Adrenal gland (tissue), 5 donors: ENCODE measurements at regions not wholly inside any gene's neighbourhood (a gene's known extent, or its start where the extent isn't known, plus 50 kb on each side); places are given as distances from the start of the nearest gene placed in this dataset.

Source experiments
- POLR2A ChIP-seq, 2 donors: fragments of 450-650 bp; IDR thresholded peaks; one replicate each; pipeline ENCODE4 v1.6.1; 2017; ENCODE audit warnings: antibody characterized with exemption in 2 of 2, mild to moderate bottlenecking in 2 of 2, moderate library complexity in 1 of 2
- TF ChIP-seq, protein P1 (sequence below), 6 experiments: fragments of 450-650 bp in 4 of 6; fragments of 200-600 bp in 2 of 6; sonication (generic) in 1 of 6; IDR thresholded peaks; 1 replicate in 5 of 6; 2 replicates in 1 of 6; pipeline versions ENCODE4 v1.5.1 to v1.8.0; 2016 to 2021; ENCODE audit warnings: antibody characterized with exemption in 6 of 6, mild to moderate bottlenecking in 2 of 6, moderate library complexity in 1 of 6
- donor health status: DM: no; HTN: no; CAD: no.

DNA sequence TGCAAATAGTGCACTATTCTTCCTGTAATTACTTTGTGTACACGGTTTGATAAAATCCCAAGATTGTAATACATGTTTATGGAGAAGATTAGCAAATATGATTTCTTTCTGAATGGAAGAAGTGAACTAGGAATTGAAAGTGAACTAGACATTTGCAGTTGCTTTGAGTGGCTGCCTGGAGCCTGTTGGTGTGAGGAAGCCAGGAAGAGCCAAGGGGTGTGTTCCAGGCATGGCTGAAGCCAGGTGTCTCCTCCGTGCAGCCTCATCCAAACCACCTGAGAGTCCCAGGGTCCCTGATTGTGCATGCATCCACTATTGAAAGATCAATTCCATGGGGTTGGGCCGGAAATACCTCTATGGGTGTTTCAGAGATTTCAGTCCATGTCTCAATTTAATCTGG is 253.1 kb upstream of the SHH start:
- TF ChIP-seq POLR2A (IDR thresholded peaks at IDR 0.05): no peak
- TF ChIP-seq, protein P1, sequence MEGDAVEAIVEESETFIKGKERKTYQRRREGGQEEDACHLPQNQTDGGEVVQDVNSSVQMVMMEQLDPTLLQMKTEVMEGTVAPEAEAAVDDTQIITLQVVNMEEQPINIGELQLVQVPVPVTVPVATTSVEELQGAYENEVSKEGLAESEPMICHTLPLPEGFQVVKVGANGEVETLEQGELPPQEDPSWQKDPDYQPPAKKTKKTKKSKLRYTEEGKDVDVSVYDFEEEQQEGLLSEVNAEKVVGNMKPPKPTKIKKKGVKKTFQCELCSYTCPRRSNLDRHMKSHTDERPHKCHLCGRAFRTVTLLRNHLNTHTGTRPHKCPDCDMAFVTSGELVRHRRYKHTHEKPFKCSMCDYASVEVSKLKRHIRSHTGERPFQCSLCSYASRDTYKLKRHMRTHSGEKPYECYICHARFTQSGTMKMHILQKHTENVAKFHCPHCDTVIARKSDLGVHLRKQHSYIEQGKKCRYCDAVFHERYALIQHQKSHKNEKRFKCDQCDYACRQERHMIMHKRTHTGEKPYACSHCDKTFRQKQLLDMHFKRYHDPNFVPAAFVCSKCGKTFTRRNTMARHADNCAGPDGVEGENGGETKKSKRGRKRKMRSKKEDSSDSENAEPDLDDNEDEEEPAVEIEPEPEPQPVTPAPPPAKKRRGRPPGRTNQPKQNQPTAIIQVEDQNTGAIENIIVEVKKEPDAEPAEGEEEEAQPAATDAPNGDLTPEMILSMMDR (IDR thresholded peaks at IDR 0.05): no peak
